WTC11 (cell line): ENCODE measurements at regions not wholly inside any gene's neighbourhood (a gene's known extent, or its start where the extent isn't known, plus 50 kb on each side); places are given as distances from the start of the nearest gene placed in this dataset.

Source experiments
- CREB1 ChIP-seq: sonication (generic); formaldehyde crosslinking; IDR thresholded peaks from 2 replicates; pipeline ENCODE4 v1.8.0; 2023; ENCODE audit warnings: mild to moderate bottlenecking, missing genetic modification reagents
- CTCF ChIP-seq: fragments of 200-600 bp; IDR thresholded peaks from 2 replicates; pipeline ENCODE4 v1.8.0; 2022; ENCODE audit warnings: antibody characterized with exemption
- ELF4 ChIP-seq: sonication (generic); formaldehyde crosslinking; IDR thresholded peaks from 2 replicates; pipeline ENCODE4 v1.8.1; 2022; ENCODE audit warnings: low read depth, mild to moderate bottlenecking, moderate library complexity, missing genetic modification reagents
- FOXP4 ChIP-seq: sonication (generic); formaldehyde crosslinking; IDR thresholded peaks from 2 replicates; pipeline ENCODE4 v1.8.0; 2022; ENCODE audit warnings: mild to moderate bottlenecking, missing genetic modification reagents
- HMGA2 ChIP-seq: fragments of 250-450 bp; sonication (Bioruptor Pico); IDR thresholded peaks from 2 replicates; pipeline ENCODE4 v1.4.0; 2021; ENCODE audit warnings: mild to moderate bottlenecking, moderate library complexity
- TEAD4 ChIP-seq: sonication (generic); formaldehyde crosslinking; IDR thresholded peaks from 2 replicates; pipeline ENCODE4 v1.8.0; 2022; ENCODE audit warnings: mild to moderate bottlenecking, missing genetic modification reagents
- USF2 ChIP-seq: sonication (generic); formaldehyde crosslinking; IDR thresholded peaks from 2 replicates; pipeline ENCODE4 v1.8.1; 2023; ENCODE audit warnings: mild to moderate bottlenecking, missing genetic modification reagents, moderate library complexity

- TF ChIP-seq CTCF (no peak), FOXP4 (no peak), USF2 (no peak), TEAD4 (CRISPR knock-in tag) (no peak), ELF4 (CRISPR knock-in tag) (no peak), CREB1 (CRISPR knock-in tag) (no peak), HMGA2 (CRISPR knock-in tag) (no peak)
Measured at GRCh38 chr13:44140146-44140545, 233.5 kb upstream of the SERP2 start.
